ENCODE measurements at regions not wholly inside any gene's neighbourhood (a gene's known extent, or its start where the extent isn't known, plus 50 kb on each side); places are given as distances from the start of the nearest gene placed in this dataset.

GRCh38 chr9:16924311-16924915 lies 53.9 kb upstream of the BNC2 start:
- intact Hi-C loops (cut with DNase I; ENCODE audit: low total_unique reads): no loop called here
- Histone ChIP-seq H3K4me3 (no peak overlapping the region), H3K27me3 (no peaks in the 10 kb centered on the region), H3K4me1 (no peaks in the 10 kb centered on the region), H3K36me3 (no peaks in the 10 kb centered on the region), H3K9me3 (no peaks in the 10 kb centered on the region), H3K27ac (no peak overlapping the region)
- TF ChIP-seq CTCF (IDR thresholded peaks at IDR 0.05): no peak
- DNase-seq: no peak

GRCh38 chr9:16921855-16922254 lies 51.4 kb upstream of the BNC2 start:
- no peak for DNase-seq
- H3K27ac ChIP-seq: no peak overlapping the region
- H3K4me1 ChIP-seq: no peaks in the 10 kb centered on the region
- H3K4me3 ChIP-seq: no peak overlapping the region
- H3K9me3 ChIP-seq: no peaks in the 10 kb centered on the region
- H3K36me3 ChIP-seq: no peaks in the 10 kb centered on the region
- intact Hi-C loops (cut with DNase I; ENCODE audit: low total_unique reads): no loop called here
- TF ChIP-seq CTCF (IDR thresholded peaks at IDR 0.05): no peak
- H3K27me3 ChIP-seq: no peaks in the 10 kb centered on the region
